Colonic mucosa (tissue), 4 donors: ENCODE measurements at regions not wholly inside any gene's neighbourhood (a gene's known extent, or its start where the extent isn't known, plus 50 kb on each side); places are given as distances from the start of the nearest gene placed in this dataset.
"Not testable (repeated sequence)": the region's sequence is repeated elsewhere in the genome, so short reads cannot be mapped to it uniquely, and the experiment has no call there.

Experiments
- DNase-seq: peaks from one replicate; pipeline ENCODE4 v3.0.0-alpha.2; 2020
- H3K27ac ChIP-seq: fragments of 200-600 bp; one replicate; pipeline ENCODE4 v1.8.0; 2021
- H3K27me3 ChIP-seq: fragments of 200-600 bp; one replicate; pipeline ENCODE4 v1.8.0; 2021
- H3K36me3 ChIP-seq: fragments of 200-600 bp; one replicate; pipeline ENCODE4 v1.8.0; 2021
- H3K4me1 ChIP-seq: fragments of 200-600 bp; one replicate; pipeline ENCODE4 v1.8.0; 2021; ENCODE audit warnings: mild to moderate bottlenecking
- H3K4me3 ChIP-seq: fragments of 200-600 bp; one replicate; pipeline ENCODE4 v1.8.0; 2021
- H3K9ac ChIP-seq, 2 donors: one replicate each; pipeline ENCODE4 v1.7.0; 2013; ENCODE audit warnings: control low read depth in 2 of 2, low read depth in 2 of 2, low read length in 2 of 2
- H3K9me3 ChIP-seq: fragments of 200-600 bp; one replicate; pipeline ENCODE4 v1.8.0; 2021
- CTCF ChIP-seq: fragments of 200-600 bp; IDR thresholded peaks from one replicate; pipeline ENCODE4 v1.8.0; 2022; ENCODE audit warnings: antibody characterized with exemption, mild to moderate bottlenecking
- intact Hi-C: fragments of 100-400 bp; cut with DNase I; formaldehyde crosslinking; loops from one replicate; pipeline ENCODE4 v1.14.1; 2022
- donor health status: healthy.
- donor health status: DM: no; HTN: no; CAD: no.
- donor health status: DM: no; HTN: no; CAD: no.

- H3K27me3 ChIP-seq, result no peaks in the 10 kb centered on the region
- no peak for TF ChIP-seq CTCF
- H3K4me3 ChIP-seq, result no peak overlapping the region
- no peak overlapping the region for H3K27ac ChIP-seq
- H3K9ac ChIP-seq, result no peak overlapping the region
- H3K9me3 ChIP-seq, result no peaks in the 10 kb centered on the region
- no peaks in the 10 kb centered on the region for H3K36me3 ChIP-seq
- no peaks in the 10 kb centered on the region for H3K4me1 ChIP-seq
- no peak for DNase-seq
- intact Hi-C loops, result loop anchor here (2.0 to 10.0 kb wide), 2 partner anchors 145 to 247 kb away; no protein-coding TSS in a partner anchor
These were observed 153.7 kb downstream of the TENT5C start for GRCh38 chr1:117759535-117759934.

GRCh38 chr1:117760069-117760468 lies 154.2 kb downstream of the TENT5C start:
- Histone ChIP-seq H3K9me3 (no peaks in the 10 kb centered on the region), H3K27ac (no peak overlapping the region), H3K27me3 (no peaks in the 10 kb centered on the region), H3K9ac (no peak overlapping the region), H3K36me3 (no peaks in the 10 kb centered on the region), H3K4me1 (no peaks in the 10 kb centered on the region), H3K4me3 (no peak overlapping the region)
- no peak for DNase-seq
- intact Hi-C loops, result loop anchor here (5.0 kb wide), 1 partner anchor 137 kb away; no protein-coding TSS in a partner anchor
- TF ChIP-seq CTCF, result no peak

DNA sequence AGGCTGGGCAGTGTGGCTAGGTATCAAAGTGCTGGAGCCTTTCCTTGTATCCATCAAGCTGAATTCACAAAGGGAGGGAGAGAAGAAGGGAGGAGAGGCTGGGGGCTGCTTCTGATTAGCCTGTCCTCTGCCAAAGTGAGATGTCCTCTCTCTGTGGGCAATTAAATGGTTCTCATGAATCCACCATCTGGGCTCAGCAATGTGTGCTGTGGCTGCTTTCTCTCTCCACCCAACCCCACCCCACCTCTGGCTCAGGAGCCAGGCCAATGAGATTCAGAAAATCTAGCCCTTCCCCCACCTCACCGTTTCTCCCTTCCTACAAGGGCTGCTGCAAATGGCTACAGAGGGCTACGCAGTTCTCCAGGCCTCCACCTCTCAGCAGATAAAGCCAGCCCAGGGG lies 154.6 kb downstream of the TENT5C start:
- no peaks in the 10 kb centered on the region for H3K36me3 ChIP-seq
- intact Hi-C loops, result loop anchor here (5.0 kb wide), 1 partner anchor 137 kb away; no protein-coding TSS in a partner anchor
- H3K4me3 ChIP-seq, result no peak overlapping the region
- TF ChIP-seq CTCF, result no peak
- H3K9me3 ChIP-seq, result no peaks in the 10 kb centered on the region
- no peak overlapping the region for H3K27ac ChIP-seq
- no peak overlapping the region for H3K9ac ChIP-seq
- H3K27me3 ChIP-seq, result no peaks in the 10 kb centered on the region
- DNase-seq, result no peak
- H3K4me1 ChIP-seq, result no peaks in the 10 kb centered on the region

GRCh38 chr1:117767756-117768155 lies 161.7 kb downstream of the GDAP2 start:
- H3K27me3 ChIP-seq, H3K27ac ChIP-seq, H3K9ac ChIP-seq, H3K4me3 ChIP-seq, H3K9me3 ChIP-seq, intact Hi-C loops, H3K36me3 ChIP-seq, H3K4me1 ChIP-seq, DNase-seq: not testable (repeated sequence)

GRCh38 chr1:117770981-117771531 lies 158.4 kb downstream of the GDAP2 start:
- Histone ChIP-seq H3K27me3 (no peaks in the 10 kb centered on the region), H3K27ac (no peak overlapping the region), H3K9ac (no peak overlapping the region), H3K4me1 (no peaks in the 10 kb centered on the region), H3K36me3 (no peaks in the 10 kb centered on the region), H3K9me3 (peaks cover 9% of the 10 kb centered on the region), H3K4me3 (no peak overlapping the region)
- no peak for TF ChIP-seq CTCF
- DNase-seq, result no peak
- intact Hi-C loops, result no loop called here

DNA sequence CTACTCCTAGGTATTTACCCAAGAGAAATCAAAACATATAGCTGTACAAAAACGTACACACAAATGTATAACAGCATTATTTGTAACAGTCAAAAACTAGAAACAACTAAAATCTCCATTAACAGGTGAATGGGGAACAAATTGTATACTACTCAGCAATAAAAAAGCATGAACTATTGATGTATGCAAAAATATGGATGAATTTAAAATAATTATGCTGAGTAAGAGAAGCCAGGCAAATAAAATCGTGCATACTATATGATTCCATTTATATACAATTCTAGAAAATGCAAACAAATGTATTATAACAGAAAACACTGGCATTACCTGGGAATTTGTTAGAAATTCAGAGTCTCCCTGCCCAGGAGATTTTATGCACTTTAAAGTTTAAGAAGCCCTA lies 150.1 kb downstream of the GDAP2 start:
- no peak for DNase-seq
- no peak for TF ChIP-seq CTCF

More for the DNA sequence above, 150.1 kb downstream of the GDAP2 start:
- intact Hi-C loops, result no loop called here
- Histone ChIP-seq H3K9me3 (no peaks in the 10 kb centered on the region), H3K27ac (no peak overlapping the region), H3K4me3 (no peak overlapping the region), H3K36me3 (no peaks in the 10 kb centered on the region), H3K4me1 (no peaks in the 10 kb centered on the region), H3K9ac (no peak overlapping the region), H3K27me3 (no peaks in the 10 kb centered on the region)
